Fibroblast of villous mesenchyme (primary cell): ENCODE measurements at regions not wholly inside any gene's neighbourhood (a gene's known extent, or its start where the extent isn't known, plus 50 kb on each side); places are given as distances from the start of the nearest gene placed in this dataset.

ENCODE experiments used
- DNase-seq: peaks from one replicate; pipeline ENCODE4 v3.0.0-alpha.2; 2010; ENCODE audit warnings: low read depth
- H3K4me3 ChIP-seq: 2 replicates; pipeline ENCODE4 v1.5.1; 2011; ENCODE audit warnings: low read depth, mild to moderate bottlenecking, low read length
- CTCF ChIP-seq: IDR thresholded peaks from 2 replicates; pipeline ENCODE4 v1.5.1; 2012; ENCODE audit warnings: low read depth, mild to moderate bottlenecking, low read length; ENCODE audit not compliant: insufficient read depth

GRCh38 chr13:31413516-31413915 lies 213.7 kb downstream of the B3GLCT start:
- no peak for DNase-seq

GRCh38 chr13:31416066-31416465 lies 216.3 kb downstream of the B3GLCT start:
- no peak overlapping the region for H3K4me3 ChIP-seq
- no peak for DNase-seq
- no peak for TF ChIP-seq CTCF

More at GRCh38 chr13:31413516-31413915, 213.7 kb downstream of the B3GLCT start:
- no peak for TF ChIP-seq CTCF
- H3K4me3 ChIP-seq: no peak overlapping the region

- no peak overlapping the region for H3K4me3 ChIP-seq
- TF ChIP-seq CTCF: no peak
- DNase-seq: no peak
Measured at GRCh38 chr13:31418186-31418585, 218.4 kb downstream of the B3GLCT start.

DNA sequence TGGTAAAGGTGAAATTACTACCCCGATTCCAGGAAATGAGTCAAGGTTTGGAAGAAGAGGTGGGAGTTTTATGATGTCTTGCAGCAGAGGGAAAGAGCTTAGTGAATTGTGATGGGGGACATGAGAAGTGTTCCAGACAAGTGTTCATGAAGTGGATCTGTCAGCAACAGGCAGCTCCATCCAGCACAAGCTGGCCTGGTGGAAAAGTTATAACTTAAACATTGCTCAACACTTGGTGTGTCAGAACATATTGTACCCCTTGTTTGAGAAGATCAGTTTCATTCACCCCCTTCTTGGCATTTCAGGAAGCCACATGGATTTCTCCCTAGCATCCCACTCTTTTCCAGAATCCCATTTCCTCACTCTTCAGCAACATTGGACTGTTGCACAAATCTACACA lies 222.0 kb downstream of the B3GLCT start:
- TF ChIP-seq CTCF: no peak
- H3K4me3 ChIP-seq: no peak overlapping the region
- DNase-seq: no peak

- TF ChIP-seq CTCF: peak; percentile 94
- H3K4me3 ChIP-seq: no peak overlapping the region
Measured at GRCh38 chr13:31424130-31424729, 224.5 kb downstream of the B3GLCT start.

GRCh38 chr13:31426395-31426794 lies 226.6 kb downstream of the B3GLCT start:
- H3K4me3 ChIP-seq: no peak overlapping the region
- no peak for TF ChIP-seq CTCF
- DNase-seq: no peak

More at GRCh38 chr13:31424130-31424729, 224.5 kb downstream of the B3GLCT start:
- DNase-seq: peak; percentile 79
